SU-DHL-6 (cell line): ENCODE measurements at regions not wholly inside any gene's neighbourhood (a gene's known extent, or its start where the extent isn't known, plus 50 kb on each side); places are given as distances from the start of the nearest gene placed in this dataset.

Source experiments
- H2AFZ ChIP-seq: fragments of 200-600 bp; sonication (generic); 2 replicates; pipeline ENCODE4 v1.6.1; 2014; ENCODE audit warnings: low read depth, mild to moderate bottlenecking, moderate library complexity, mixed read lengths, antibody characterized with exemption, low read length; ENCODE audit not compliant: severe bottlenecking
- H3F3A ChIP-seq: fragments of 200-600 bp; shearing (Covaris generic); 2 replicates; pipeline ENCODE4 v1.6.0; 2016; ENCODE audit warnings: antibody characterized with exemption, mild to moderate bottlenecking; ENCODE audit not compliant: insufficient read depth
- H3K27ac ChIP-seq: fragments of 200-600 bp; sonication (generic); 2 replicates; pipeline ENCODE4 v1.5.1; 2016; ENCODE audit warnings: low read depth, mild to moderate bottlenecking, low read length, moderate library complexity, mixed read lengths
- H3K27me3 ChIP-seq: fragments of 200-600 bp; sonication (generic), shearing (Covaris generic); 2 replicates; pipeline ENCODE4 v1.6.0; 2014; ENCODE audit warnings: mild to moderate bottlenecking, low read length
- H3K36me3 ChIP-seq: fragments of 200-600 bp; sonication (generic); 2 replicates; pipeline ENCODE4 v1.6.1; 2014; ENCODE audit warnings: mild to moderate bottlenecking, low read length, mixed read lengths
- H3K4me2 ChIP-seq: fragments of 300-600, 200-600 bp; shearing (Covaris generic), sonication (generic); 2 replicates; pipeline ENCODE4 v1.6.0; 2014; ENCODE audit warnings: low read length, low read depth, mild to moderate bottlenecking; ENCODE audit not compliant: poor library complexity, severe bottlenecking
- H3K4me3 ChIP-seq: fragments of 200-600 bp; sonication (generic); 2 replicates; pipeline ENCODE4 v1.5.1; 2014; ENCODE audit warnings: antibody characterized with exemption, low read length, mild to moderate bottlenecking, mixed read lengths; ENCODE audit not compliant: insufficient read depth, poor library complexity, severe bottlenecking
- H3K79me2 ChIP-seq: fragments of 200-600 bp; sonication (generic); 2 replicates; pipeline ENCODE4 v1.6.1; 2014; ENCODE audit warnings: mild to moderate bottlenecking, low read length, moderate library complexity; ENCODE audit not compliant: insufficient read depth
- H3K9ac ChIP-seq: fragments of 200-600 bp; sonication (generic); 2 replicates; pipeline ENCODE4 v1.7.0; 2014; ENCODE audit warnings: mild to moderate bottlenecking, low read length
- H3K9me2 ChIP-seq: fragments of 200-600 bp; sonication (generic); replicated peaks from 2 replicates; pipeline ENCODE4 v1.6.1; 2014; ENCODE audit warnings: low read length; ENCODE audit not compliant: insufficient read depth
- H3K9me3 ChIP-seq: fragments of 200-600 bp; sonication (generic); 2 replicates; pipeline ENCODE4 v1.6.1; 2014; ENCODE audit warnings: low read length, mixed read lengths; ENCODE audit not compliant: insufficient read depth
- H4K20me1 ChIP-seq: fragments of 200-600 bp; sonication (generic); 2 replicates; pipeline ENCODE4 v1.6.1; 2014; ENCODE audit warnings: low read depth, mild to moderate bottlenecking, antibody characterized with exemption, low read length, moderate library complexity, mixed read lengths
- EZH2phosphoT487 ChIP-seq: fragments of 200-600 bp; sonication (generic), shearing (Covaris generic); conservative IDR thresholded peaks from 2 replicates; pipeline ENCODE4 v1.6.1; 2018; ENCODE audit warnings: mild to moderate bottlenecking, antibody characterized with exemption, low read length, moderate library complexity, mixed read lengths
- TF ChIP-seq, protein P1 (sequence below): fragments of 200-600 bp; sonication (generic); IDR thresholded peaks from one replicate; pipeline ENCODE4 v1.5.1; 2017; ENCODE audit warnings: antibody characterized with exemption, mild to moderate bottlenecking, low read length, moderate library complexity; ENCODE audit not compliant: insufficient read depth, poor library complexity, severe bottlenecking

DNA sequence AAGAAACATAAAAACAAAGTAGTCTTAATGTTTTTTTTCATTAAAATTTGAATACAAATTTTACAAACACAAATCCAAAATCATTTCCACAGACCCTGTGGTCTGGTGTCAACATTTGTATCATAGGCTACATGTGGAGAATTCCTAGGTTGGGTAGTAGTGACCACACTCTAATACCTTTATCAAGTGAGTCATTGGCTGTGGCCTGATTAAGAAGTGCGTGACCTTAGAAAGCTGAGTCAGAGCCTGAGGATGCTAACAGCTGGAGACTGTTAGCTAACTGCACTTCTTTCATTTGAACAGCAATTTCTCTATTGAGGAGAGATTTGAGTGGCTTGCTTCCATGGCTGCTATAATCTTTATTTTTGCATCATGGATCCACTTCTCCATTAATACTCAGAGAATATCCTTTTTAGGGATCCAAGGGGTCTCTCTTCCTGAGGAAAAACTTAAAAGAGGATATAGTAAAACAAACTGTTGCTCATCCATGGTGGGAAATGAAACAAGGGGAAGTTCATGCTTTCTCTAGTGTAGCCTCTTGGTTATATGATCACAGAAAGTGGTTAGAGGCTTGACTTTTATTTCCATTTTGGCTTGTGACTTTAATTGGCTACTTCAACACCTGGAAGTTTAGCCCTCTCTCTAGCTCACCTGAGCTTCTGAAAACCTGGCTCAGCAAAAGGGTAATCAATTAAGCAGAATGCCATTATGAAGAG, 335.8 kb downstream of the PABPC4L start:
- Histone ChIP-seq H3F3A (no peaks in the 10 kb centered on the region), H3K27ac (no peak overlapping the region), H3K9me3 (no peaks in the 10 kb centered on the region), H3K4me2 (no peak overlapping the region), H4K20me1 (no peaks in the 10 kb centered on the region), H3K27me3 (no peaks in the 10 kb centered on the region), H3K79me2 (no peaks in the 10 kb centered on the region), H3K36me3 (no peaks in the 10 kb centered on the region), H3K4me3 (no peak overlapping the region), H3K9ac (no peak overlapping the region), H2AFZ (no peak overlapping the region), H3K9me2 (no peaks in the 10 kb centered on the region)
- TF ChIP-seq, protein P1, sequence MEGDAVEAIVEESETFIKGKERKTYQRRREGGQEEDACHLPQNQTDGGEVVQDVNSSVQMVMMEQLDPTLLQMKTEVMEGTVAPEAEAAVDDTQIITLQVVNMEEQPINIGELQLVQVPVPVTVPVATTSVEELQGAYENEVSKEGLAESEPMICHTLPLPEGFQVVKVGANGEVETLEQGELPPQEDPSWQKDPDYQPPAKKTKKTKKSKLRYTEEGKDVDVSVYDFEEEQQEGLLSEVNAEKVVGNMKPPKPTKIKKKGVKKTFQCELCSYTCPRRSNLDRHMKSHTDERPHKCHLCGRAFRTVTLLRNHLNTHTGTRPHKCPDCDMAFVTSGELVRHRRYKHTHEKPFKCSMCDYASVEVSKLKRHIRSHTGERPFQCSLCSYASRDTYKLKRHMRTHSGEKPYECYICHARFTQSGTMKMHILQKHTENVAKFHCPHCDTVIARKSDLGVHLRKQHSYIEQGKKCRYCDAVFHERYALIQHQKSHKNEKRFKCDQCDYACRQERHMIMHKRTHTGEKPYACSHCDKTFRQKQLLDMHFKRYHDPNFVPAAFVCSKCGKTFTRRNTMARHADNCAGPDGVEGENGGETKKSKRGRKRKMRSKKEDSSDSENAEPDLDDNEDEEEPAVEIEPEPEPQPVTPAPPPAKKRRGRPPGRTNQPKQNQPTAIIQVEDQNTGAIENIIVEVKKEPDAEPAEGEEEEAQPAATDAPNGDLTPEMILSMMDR = no peak
- TF ChIP-seq EZH2phosphoT487 = no peak

DNA sequence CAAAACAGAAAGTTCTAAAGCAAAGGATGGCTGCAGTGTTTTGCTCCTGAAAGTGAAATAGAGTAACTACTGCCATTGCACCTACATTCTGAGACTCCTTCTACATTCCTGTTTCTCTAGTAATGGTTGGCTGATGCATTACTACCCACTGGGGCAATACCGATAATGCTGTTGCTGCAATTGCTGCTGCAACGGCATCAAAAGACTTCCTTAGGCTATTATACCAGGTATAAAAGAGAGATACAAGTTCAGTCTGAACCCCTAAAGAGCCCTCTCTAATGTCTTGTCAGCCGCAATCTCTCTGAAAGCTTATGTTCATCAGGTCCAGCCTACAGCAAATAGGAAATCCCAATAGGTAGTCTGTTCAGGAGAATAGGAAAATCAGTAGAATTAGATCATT, 338.4 kb downstream of the PABPC4L start:
- no peaks in the 10 kb centered on the region for H3K27me3 ChIP-seq
- no peaks in the 10 kb centered on the region for H3K36me3 ChIP-seq
- H4K20me1 ChIP-seq = no peaks in the 10 kb centered on the region
- TF ChIP-seq EZH2phosphoT487 = no peak
- TF ChIP-seq, protein P1 = no peak
- H3K4me3 ChIP-seq = no peak overlapping the region
- H3K9me2 ChIP-seq = no peaks in the 10 kb centered on the region
- no peaks in the 10 kb centered on the region for H3K9me3 ChIP-seq
- H3F3A ChIP-seq = no peaks in the 10 kb centered on the region
- no peak overlapping the region for H3K27ac ChIP-seq
- no peak overlapping the region for H2AFZ ChIP-seq
- H3K9ac ChIP-seq = no peak overlapping the region
- no peaks in the 10 kb centered on the region for H3K79me2 ChIP-seq
- H3K4me2 ChIP-seq = no peak overlapping the region

DNA sequence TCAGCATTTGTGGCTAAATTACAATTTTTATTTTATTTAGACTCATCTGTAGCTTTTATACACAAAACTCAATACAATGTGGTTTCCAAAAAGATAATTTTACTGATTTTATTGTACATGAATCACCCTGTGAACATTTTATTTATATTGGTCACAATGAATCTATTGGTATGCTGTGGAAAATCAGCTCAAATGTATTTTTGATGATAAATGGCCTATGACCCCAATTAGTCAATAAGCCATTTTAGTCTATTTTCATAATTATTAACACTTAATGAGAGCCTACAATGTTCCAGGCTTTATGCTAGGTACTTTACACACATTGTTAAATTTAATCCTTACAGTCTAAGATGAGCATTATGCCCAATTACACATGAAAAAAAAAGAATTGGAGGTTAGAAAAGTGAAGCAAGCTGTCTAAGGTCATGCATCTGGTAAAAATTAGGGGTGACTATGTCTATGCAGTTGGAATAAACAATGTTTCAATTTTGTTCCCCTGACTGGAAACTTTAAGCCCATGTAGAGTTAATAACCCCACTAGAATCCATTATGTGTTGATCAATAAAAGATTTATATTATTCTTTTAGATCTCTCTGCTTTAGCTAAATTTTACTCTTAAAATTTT, 344.7 kb downstream of the PABPC4L start:
- Histone ChIP-seq H3K4me2 (no peak overlapping the region), H3K27ac (no peak overlapping the region), H3K4me3 (no peak overlapping the region), H3K9me3 (no peaks in the 10 kb centered on the region), H3F3A (no peaks in the 10 kb centered on the region), H4K20me1 (no peaks in the 10 kb centered on the region), H3K9ac (no peak overlapping the region), H3K27me3 (no peaks in the 10 kb centered on the region), H3K36me3 (no peaks in the 10 kb centered on the region), H3K9me2 (no peaks in the 10 kb centered on the region), H3K79me2 (no peaks in the 10 kb centered on the region), H2AFZ (no peak overlapping the region)
- TF ChIP-seq EZH2phosphoT487 = no peak
- TF ChIP-seq, protein P1 = no peak
